ENCODE measurements at regions not wholly inside any gene's neighbourhood (a gene's known extent, or its start where the extent isn't known, plus 50 kb on each side); places are given as distances from the start of the nearest gene placed in this dataset.

GRCh38 chr9:119005162-119005561, 364.1 kb downstream of the BRINP1 start:
- no peak for TF ChIP-seq CTCF (IDR thresholded peaks at IDR 0.05; ENCODE audit: low read depth, low read length)
- no peak for TF ChIP-seq POLR2A (IDR thresholded peaks at IDR 0.05; ENCODE audit: extremely low read depth, insufficient read length)
- TF ChIP-seq MAX (IDR thresholded peaks at IDR 0.05; ENCODE audit: low read depth, low read length), result no peak
